ENCODE measurements at regions not wholly inside any gene's neighbourhood (a gene's known extent, or its start where the extent isn't known, plus 50 kb on each side); places are given as distances from the start of the nearest gene placed in this dataset.

GRCh38 chr11:19422276-19422675 is 181.5 kb upstream of the E2F8 start:
- TF ChIP-seq, protein P1, sequence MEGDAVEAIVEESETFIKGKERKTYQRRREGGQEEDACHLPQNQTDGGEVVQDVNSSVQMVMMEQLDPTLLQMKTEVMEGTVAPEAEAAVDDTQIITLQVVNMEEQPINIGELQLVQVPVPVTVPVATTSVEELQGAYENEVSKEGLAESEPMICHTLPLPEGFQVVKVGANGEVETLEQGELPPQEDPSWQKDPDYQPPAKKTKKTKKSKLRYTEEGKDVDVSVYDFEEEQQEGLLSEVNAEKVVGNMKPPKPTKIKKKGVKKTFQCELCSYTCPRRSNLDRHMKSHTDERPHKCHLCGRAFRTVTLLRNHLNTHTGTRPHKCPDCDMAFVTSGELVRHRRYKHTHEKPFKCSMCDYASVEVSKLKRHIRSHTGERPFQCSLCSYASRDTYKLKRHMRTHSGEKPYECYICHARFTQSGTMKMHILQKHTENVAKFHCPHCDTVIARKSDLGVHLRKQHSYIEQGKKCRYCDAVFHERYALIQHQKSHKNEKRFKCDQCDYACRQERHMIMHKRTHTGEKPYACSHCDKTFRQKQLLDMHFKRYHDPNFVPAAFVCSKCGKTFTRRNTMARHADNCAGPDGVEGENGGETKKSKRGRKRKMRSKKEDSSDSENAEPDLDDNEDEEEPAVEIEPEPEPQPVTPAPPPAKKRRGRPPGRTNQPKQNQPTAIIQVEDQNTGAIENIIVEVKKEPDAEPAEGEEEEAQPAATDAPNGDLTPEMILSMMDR (IDR thresholded peaks at IDR 0.05; ENCODE audit: low read length), result no peak
- TF ChIP-seq EZH2 (IDR thresholded peaks at IDR 0.05; ENCODE audit: borderline replicate concordance, low read length), result no peak

Data from OCI-LY1 (cell line).